ENCODE measurements at regions not wholly inside any gene's neighbourhood (a gene's known extent, or its start where the extent isn't known, plus 50 kb on each side); places are given as distances from the start of the nearest gene placed in this dataset.

DNA sequence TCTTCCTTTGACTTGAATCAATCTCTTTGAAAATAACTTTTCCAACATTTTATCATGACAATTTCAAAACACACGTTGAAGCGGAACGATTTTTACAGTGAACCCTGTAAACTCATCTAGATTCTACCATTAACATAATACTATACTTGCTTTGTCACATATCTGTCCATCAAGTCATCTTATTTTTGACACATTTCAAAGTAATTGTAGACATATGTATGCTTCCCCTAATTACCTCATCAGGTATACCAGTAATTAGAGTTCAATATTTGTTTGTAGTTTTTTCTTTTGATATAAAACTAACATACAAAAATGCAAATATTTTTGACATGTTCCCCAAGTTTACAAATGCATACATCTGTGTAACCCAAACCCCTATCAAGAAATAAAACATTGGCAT is 140.4 kb downstream of the DACT1 start:
- Histone ChIP-seq H3K9me2 (ENCODE audit: low read depth, low read length) (no peaks in the 10 kb centered on the region), H3K27ac (ENCODE audit: low read depth, low read length, poor library complexity, severe bottlenecking) (no peak overlapping the region), H3K4me3 (ENCODE audit: low read depth, low read length, poor library complexity, severe bottlenecking) (no peak overlapping the region), H2AFZ (ENCODE audit: low read length) (no peak overlapping the region), H4K20me1 (ENCODE audit: insufficient read depth, low read length) (no peaks in the 10 kb centered on the region), H3F3A (ENCODE audit: insufficient read depth, low read length) (no peaks in the 10 kb centered on the region), H3K27me3 (ENCODE audit: insufficient read depth, low read length) (no peaks in the 10 kb centered on the region), H3K4me2 (ENCODE audit: low read length) (no peak overlapping the region), H3K9ac (ENCODE audit: low read length) (no peak overlapping the region), H3K9me3 (ENCODE audit: low read length) (no peaks in the 10 kb centered on the region), H3K4me1 (ENCODE audit: insufficient read depth, low read length, severe bottlenecking) (no peaks in the 10 kb centered on the region), H3K36me3 (ENCODE audit: insufficient read depth, low read length) (no peaks in the 10 kb centered on the region), H3K79me2 (ENCODE audit: insufficient read depth, low read length) (no peaks in the 10 kb centered on the region)
- TF ChIP-seq, protein P1, sequence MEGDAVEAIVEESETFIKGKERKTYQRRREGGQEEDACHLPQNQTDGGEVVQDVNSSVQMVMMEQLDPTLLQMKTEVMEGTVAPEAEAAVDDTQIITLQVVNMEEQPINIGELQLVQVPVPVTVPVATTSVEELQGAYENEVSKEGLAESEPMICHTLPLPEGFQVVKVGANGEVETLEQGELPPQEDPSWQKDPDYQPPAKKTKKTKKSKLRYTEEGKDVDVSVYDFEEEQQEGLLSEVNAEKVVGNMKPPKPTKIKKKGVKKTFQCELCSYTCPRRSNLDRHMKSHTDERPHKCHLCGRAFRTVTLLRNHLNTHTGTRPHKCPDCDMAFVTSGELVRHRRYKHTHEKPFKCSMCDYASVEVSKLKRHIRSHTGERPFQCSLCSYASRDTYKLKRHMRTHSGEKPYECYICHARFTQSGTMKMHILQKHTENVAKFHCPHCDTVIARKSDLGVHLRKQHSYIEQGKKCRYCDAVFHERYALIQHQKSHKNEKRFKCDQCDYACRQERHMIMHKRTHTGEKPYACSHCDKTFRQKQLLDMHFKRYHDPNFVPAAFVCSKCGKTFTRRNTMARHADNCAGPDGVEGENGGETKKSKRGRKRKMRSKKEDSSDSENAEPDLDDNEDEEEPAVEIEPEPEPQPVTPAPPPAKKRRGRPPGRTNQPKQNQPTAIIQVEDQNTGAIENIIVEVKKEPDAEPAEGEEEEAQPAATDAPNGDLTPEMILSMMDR (IDR thresholded peaks at IDR 0.05; ENCODE audit: low read length) = no peak
- TF ChIP-seq EZH2 (IDR thresholded peaks at IDR 0.05; ENCODE audit: borderline replicate concordance, low read length) = no peak

- Histone ChIP-seq H3K36me3 (ENCODE audit: insufficient read depth, low read length) (no peaks in the 10 kb centered on the region), H3K9ac (ENCODE audit: low read length) (no peak overlapping the region), H3K9me2 (ENCODE audit: low read depth, low read length) (no peaks in the 10 kb centered on the region), H3K4me2 (ENCODE audit: low read length) (no peak overlapping the region), H3K9me3 (ENCODE audit: low read length) (no peaks in the 10 kb centered on the region), H4K20me1 (ENCODE audit: insufficient read depth, low read length) (no peaks in the 10 kb centered on the region), H2AFZ (ENCODE audit: low read length) (no peak overlapping the region), H3K4me1 (ENCODE audit: insufficient read depth, low read length, severe bottlenecking) (no peaks in the 10 kb centered on the region), H3K27ac (ENCODE audit: low read depth, low read length, poor library complexity, severe bottlenecking) (no peak overlapping the region), H3F3A (ENCODE audit: insufficient read depth, low read length) (no peaks in the 10 kb centered on the region), H3K79me2 (ENCODE audit: insufficient read depth, low read length) (no peaks in the 10 kb centered on the region), H3K27me3 (ENCODE audit: insufficient read depth, low read length) (no peaks in the 10 kb centered on the region), H3K4me3 (ENCODE audit: low read depth, low read length, poor library complexity, severe bottlenecking) (no peak overlapping the region)
- TF ChIP-seq EZH2 (IDR thresholded peaks at IDR 0.05; ENCODE audit: borderline replicate concordance, low read length) = no peak
- TF ChIP-seq, protein P1 (IDR thresholded peaks at IDR 0.05; ENCODE audit: low read length) = no peak
These were observed 141.6 kb downstream of the DACT1 start for GRCh38 chr14:58779376-58779775.

DNA sequence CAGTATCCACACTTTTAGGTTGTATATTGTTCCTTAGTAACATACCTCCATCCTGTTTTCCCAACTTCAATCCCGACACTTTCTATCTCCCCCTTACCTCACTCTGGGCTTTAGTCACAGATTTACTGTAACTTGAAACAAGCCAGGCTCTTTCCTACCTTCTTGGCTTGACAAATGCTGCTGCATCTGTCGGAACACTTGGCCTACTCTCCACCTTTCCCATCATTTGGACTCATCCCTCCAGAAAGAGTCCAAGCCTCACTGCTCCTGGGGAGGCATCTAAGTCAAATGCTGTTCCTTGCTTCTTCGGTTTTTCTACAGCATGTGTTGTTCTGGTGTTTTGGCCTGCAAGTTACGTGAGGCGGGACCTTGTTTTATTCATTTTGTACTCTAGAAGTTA is 142.4 kb downstream of the DACT1 start:
- TF ChIP-seq EZH2 (IDR thresholded peaks at IDR 0.05; ENCODE audit: borderline replicate concordance, low read length) = no peak
- TF ChIP-seq, protein P1 (IDR thresholded peaks at IDR 0.05; ENCODE audit: low read length) = no peak
- Histone ChIP-seq H2AFZ (ENCODE audit: low read length) (no peak overlapping the region), H3K27me3 (ENCODE audit: insufficient read depth, low read length) (no peaks in the 10 kb centered on the region)

More for the DNA sequence above, 142.4 kb downstream of the DACT1 start:
- no peak overlapping the region for H3K27ac ChIP-seq (ENCODE audit: low read depth, low read length, poor library complexity, severe bottlenecking)
- no peaks in the 10 kb centered on the region for H3K9me2 ChIP-seq (ENCODE audit: low read depth, low read length)
- no peaks in the 10 kb centered on the region for H4K20me1 ChIP-seq (ENCODE audit: insufficient read depth, low read length)
- no peak overlapping the region for H3K4me3 ChIP-seq (ENCODE audit: low read depth, low read length, poor library complexity, severe bottlenecking)
- no peaks in the 10 kb centered on the region for H3K79me2 ChIP-seq (ENCODE audit: insufficient read depth, low read length)
- no peaks in the 10 kb centered on the region for H3K36me3 ChIP-seq (ENCODE audit: insufficient read depth, low read length)
- H3K4me2 ChIP-seq (ENCODE audit: low read length) = no peak overlapping the region
- H3F3A ChIP-seq (ENCODE audit: insufficient read depth, low read length) = no peaks in the 10 kb centered on the region
- no peaks in the 10 kb centered on the region for H3K9me3 ChIP-seq (ENCODE audit: low read length)
- H3K4me1 ChIP-seq (ENCODE audit: insufficient read depth, low read length, severe bottlenecking) = no peaks in the 10 kb centered on the region
- no peak overlapping the region for H3K9ac ChIP-seq (ENCODE audit: low read length)

All from OCI-LY1 (cell line).